Nephron progenitor cell (in vitro differentiated cells): ENCODE measurements at regions not wholly inside any gene's neighbourhood (a gene's known extent, or its start where the extent isn't known, plus 50 kb on each side); places are given as distances from the start of the nearest gene placed in this dataset.

Experiments
- DNase-seq: peaks from one replicate; pipeline ENCODE4 v3.0.0; 2021
- H3K27ac Mint-ChIP-seq: 2 replicates; pipeline ENCODE4 v1.8.0; 2021; ENCODE audit warnings: mild to moderate bottlenecking, moderate library complexity, mixed read lengths
- H3K27me3 Mint-ChIP-seq: 2 replicates; pipeline ENCODE4 v1.8.0; 2021; ENCODE audit warnings: mild to moderate bottlenecking, low read depth, mixed read lengths; ENCODE audit not compliant: poor library complexity
- H3K36me3 Mint-ChIP-seq: 2 replicates; pipeline ENCODE4 v1.8.0; 2021; ENCODE audit warnings: low read depth, mixed read lengths
- H3K4me1 Mint-ChIP-seq: 2 replicates; pipeline ENCODE4 v1.8.0; 2021; ENCODE audit warnings: mixed read lengths
- H3K4me3 Mint-ChIP-seq: 2 replicates; pipeline ENCODE4 v1.8.0; 2021; ENCODE audit warnings: mild to moderate bottlenecking, moderate library complexity, mixed read lengths
- H3K9me3 Mint-ChIP-seq: 2 replicates; pipeline ENCODE4 v1.8.0; 2021; ENCODE audit warnings: mild to moderate bottlenecking, moderate library complexity, mixed read lengths
- TF ChIP-seq, protein P1 (sequence below): fragments of 200-600 bp; sonication (generic); IDR thresholded peaks from 2 replicates; pipeline ENCODE4 v1.5.0; 2021; ENCODE audit warnings: antibody characterized with exemption

- no peak overlapping the region for H3K4me3 Mint-ChIP-seq
- peaks cover 9% of the 10 kb centered on the region for H3K27me3 Mint-ChIP-seq
- no peaks in the 10 kb centered on the region for H3K4me1 Mint-ChIP-seq
- DNase-seq = no peak
- H3K36me3 Mint-ChIP-seq = no peaks in the 10 kb centered on the region
- no peak overlapping the region for H3K27ac Mint-ChIP-seq
- TF ChIP-seq, protein P1, sequence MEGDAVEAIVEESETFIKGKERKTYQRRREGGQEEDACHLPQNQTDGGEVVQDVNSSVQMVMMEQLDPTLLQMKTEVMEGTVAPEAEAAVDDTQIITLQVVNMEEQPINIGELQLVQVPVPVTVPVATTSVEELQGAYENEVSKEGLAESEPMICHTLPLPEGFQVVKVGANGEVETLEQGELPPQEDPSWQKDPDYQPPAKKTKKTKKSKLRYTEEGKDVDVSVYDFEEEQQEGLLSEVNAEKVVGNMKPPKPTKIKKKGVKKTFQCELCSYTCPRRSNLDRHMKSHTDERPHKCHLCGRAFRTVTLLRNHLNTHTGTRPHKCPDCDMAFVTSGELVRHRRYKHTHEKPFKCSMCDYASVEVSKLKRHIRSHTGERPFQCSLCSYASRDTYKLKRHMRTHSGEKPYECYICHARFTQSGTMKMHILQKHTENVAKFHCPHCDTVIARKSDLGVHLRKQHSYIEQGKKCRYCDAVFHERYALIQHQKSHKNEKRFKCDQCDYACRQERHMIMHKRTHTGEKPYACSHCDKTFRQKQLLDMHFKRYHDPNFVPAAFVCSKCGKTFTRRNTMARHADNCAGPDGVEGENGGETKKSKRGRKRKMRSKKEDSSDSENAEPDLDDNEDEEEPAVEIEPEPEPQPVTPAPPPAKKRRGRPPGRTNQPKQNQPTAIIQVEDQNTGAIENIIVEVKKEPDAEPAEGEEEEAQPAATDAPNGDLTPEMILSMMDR = no peak
- H3K9me3 Mint-ChIP-seq = no peaks in the 10 kb centered on the region
Observed at GRCh38 chr4:24405926-24406325, 178.4 kb downstream of the DHX15 start.

DNA sequence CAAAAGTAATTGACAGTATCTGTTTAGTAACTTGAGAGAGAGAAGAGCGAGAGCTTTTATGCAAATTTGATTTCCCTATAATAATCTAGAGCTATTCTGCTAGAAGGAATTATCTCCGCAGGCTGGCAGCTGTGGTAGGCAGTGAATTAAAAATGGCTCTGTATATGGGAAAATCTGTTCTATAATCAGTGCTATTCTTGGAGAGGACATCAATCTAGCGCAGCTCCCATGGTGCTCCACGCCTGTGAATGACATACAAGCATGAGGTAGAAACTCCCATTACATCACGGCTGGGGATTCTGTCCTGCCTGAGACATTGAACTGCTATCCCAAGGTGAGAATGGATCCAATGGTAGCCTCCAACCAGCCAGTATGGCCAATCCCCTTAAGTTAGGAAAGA, 179.0 kb downstream of the DHX15 start:
- TF ChIP-seq, protein P1 = no peak
- no peak overlapping the region for H3K27ac Mint-ChIP-seq
- H3K9me3 Mint-ChIP-seq = no peaks in the 10 kb centered on the region
- H3K27me3 Mint-ChIP-seq = peaks cover 9% of the 10 kb centered on the region
- DNase-seq = no peak
- no peaks in the 10 kb centered on the region for H3K36me3 Mint-ChIP-seq
- no peaks in the 10 kb centered on the region for H3K4me1 Mint-ChIP-seq
- no peak overlapping the region for H3K4me3 Mint-ChIP-seq

GRCh38 chr4:24404281-24404680, 180.1 kb downstream of the DHX15 start:
- Mint-ChIP-seq H3K9me3 (no peaks in the 10 kb centered on the region), H3K27ac (no peak overlapping the region), H3K36me3 (no peaks in the 10 kb centered on the region), H3K4me1 (no peaks in the 10 kb centered on the region), H3K4me3 (no peak overlapping the region), H3K27me3 (peaks cover 6% of the 10 kb centered on the region)
- DNase-seq = no peak
- TF ChIP-seq, protein P1 = no peak

GRCh38 chr4:24403265-24403664, 181.1 kb downstream of the DHX15 start:
- no peaks in the 10 kb centered on the region for H3K4me1 Mint-ChIP-seq
- no peak overlapping the region for H3K4me3 Mint-ChIP-seq
- H3K27ac Mint-ChIP-seq = no peak overlapping the region
- H3K36me3 Mint-ChIP-seq = no peaks in the 10 kb centered on the region
- peaks cover 9% of the 10 kb centered on the region for H3K27me3 Mint-ChIP-seq
- TF ChIP-seq, protein P1 = no peak
- H3K9me3 Mint-ChIP-seq = no peaks in the 10 kb centered on the region
- DNase-seq = no peak

DNA sequence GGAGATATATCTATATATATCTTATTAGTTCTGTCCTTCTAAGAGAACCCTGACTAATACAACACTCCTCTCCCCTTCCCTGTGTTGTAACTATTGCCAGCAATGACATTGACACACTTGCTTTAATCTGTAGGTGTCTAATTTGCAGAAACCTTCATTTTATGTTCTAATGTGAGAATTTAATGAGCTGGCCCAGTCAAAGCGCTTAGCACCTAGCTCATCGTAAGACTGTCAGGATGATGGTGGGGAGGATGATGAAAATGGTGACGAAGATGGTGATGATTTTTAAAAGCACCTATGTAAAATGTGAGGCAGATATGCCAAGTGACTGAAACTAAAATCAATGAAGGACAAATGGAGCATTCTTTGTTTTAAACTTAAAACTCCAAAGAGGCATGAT, 183.8 kb downstream of the DHX15 start:
- no peaks in the 10 kb centered on the region for H3K4me1 Mint-ChIP-seq
- TF ChIP-seq, protein P1 = no peak
- no peak overlapping the region for H3K27ac Mint-ChIP-seq
- no peaks in the 10 kb centered on the region for H3K9me3 Mint-ChIP-seq
- DNase-seq = no peak
- no peaks in the 10 kb centered on the region for H3K36me3 Mint-ChIP-seq
- H3K4me3 Mint-ChIP-seq = no peak overlapping the region
- H3K27me3 Mint-ChIP-seq = peaks cover 10% of the 10 kb centered on the region

GRCh38 chr4:24396988-24397387, 187.4 kb downstream of the DHX15 start:
- H3K27ac Mint-ChIP-seq = no peak overlapping the region
- no peak for DNase-seq
- no peaks in the 10 kb centered on the region for H3K36me3 Mint-ChIP-seq
- peaks cover 8% of the 10 kb centered on the region for H3K27me3 Mint-ChIP-seq
- no peaks in the 10 kb centered on the region for H3K9me3 Mint-ChIP-seq
- no peak overlapping the region for H3K4me3 Mint-ChIP-seq
- TF ChIP-seq, protein P1 = no peak
- no peaks in the 10 kb centered on the region for H3K4me1 Mint-ChIP-seq
